ENCODE measurements at regions not wholly inside any gene's neighbourhood (a gene's known extent, or its start where the extent isn't known, plus 50 kb on each side); places are given as distances from the start of the nearest gene placed in this dataset.

- no peak for TF ChIP-seq CTCF (IDR thresholded peaks at IDR 0.05; ENCODE audit: low read depth, low read length)
- no peak for TF ChIP-seq POLR2A (IDR thresholded peaks at IDR 0.05; ENCODE audit: extremely low read depth, insufficient read length)
- no peak for TF ChIP-seq MYC (IDR thresholded peaks at IDR 0.05; ENCODE audit: low read depth, low read length)
- no peak for TF ChIP-seq MAX (IDR thresholded peaks at IDR 0.05; ENCODE audit: low read depth, low read length)
Measured at GRCh38 chr2:64243081-64244036, 99.1 kb upstream of the PELI1 start.
